MG63 (cell line): ENCODE measurements at regions not wholly inside any gene's neighbourhood (a gene's known extent, or its start where the extent isn't known, plus 50 kb on each side); places are given as distances from the start of the nearest gene placed in this dataset.
"Not testable (repeated sequence)": the region's sequence is repeated elsewhere in the genome, so short reads cannot be mapped to it uniquely, and the experiment has no call there.

ENCODE experiments used
- DNase-seq: peaks from one replicate; pipeline ENCODE4 v3.0.0-alpha.2; 2020
- H3K27me3 ChIP-seq: fragments of 250-450 bp; sonication (Bioruptor Pico); 2 replicates; pipeline ENCODE4 v1.5.1; 2020; ENCODE audit warnings: mild to moderate bottlenecking, moderate library complexity
- H3K36me3 ChIP-seq: fragments of 250-450 bp; sonication (Bioruptor Pico); 2 replicates; pipeline ENCODE4 v1.5.1; 2020; ENCODE audit warnings: mild to moderate bottlenecking, moderate library complexity
- H3K4me3 ChIP-seq: fragments of 250-450 bp; sonication (Bioruptor Pico); 2 replicates; pipeline ENCODE4 v1.5.1; 2020; ENCODE audit warnings: mild to moderate bottlenecking, moderate library complexity
- H3K9me3 ChIP-seq: fragments of 250-450 bp; sonication (Bioruptor Pico); 2 replicates; pipeline ENCODE4 v1.5.1; 2020; ENCODE audit warnings: mild to moderate bottlenecking, moderate library complexity

DNA sequence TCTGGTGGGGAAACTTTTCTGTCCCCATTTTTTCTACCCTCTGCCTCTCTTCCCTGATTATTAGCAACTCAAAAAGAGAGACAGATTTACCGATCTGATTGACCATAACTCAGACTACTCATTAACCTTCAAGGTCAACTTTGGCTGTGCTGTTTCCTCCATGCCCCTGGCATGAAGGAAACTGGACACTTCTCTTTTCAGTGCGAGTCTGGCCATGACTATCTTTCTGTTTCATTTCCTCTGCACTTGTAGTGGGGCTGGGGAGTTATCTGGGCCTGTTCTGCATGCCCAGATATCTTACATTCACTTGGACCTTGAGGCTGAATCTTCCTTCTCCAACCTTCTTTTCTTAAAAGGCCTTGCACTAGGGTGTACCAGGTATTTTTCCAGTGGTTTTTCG is 76.9 kb upstream of the SLCO2A1 start:
- H3K4me3 ChIP-seq: no peak overlapping the region
- no peak for DNase-seq
- peaks cover 12% of the 10 kb centered on the region; the same call in 1 of the 2 replicates for H3K9me3 ChIP-seq
- no peaks in the 10 kb centered on the region for H3K27me3 ChIP-seq
- no peaks in the 10 kb centered on the region for H3K36me3 ChIP-seq

DNA sequence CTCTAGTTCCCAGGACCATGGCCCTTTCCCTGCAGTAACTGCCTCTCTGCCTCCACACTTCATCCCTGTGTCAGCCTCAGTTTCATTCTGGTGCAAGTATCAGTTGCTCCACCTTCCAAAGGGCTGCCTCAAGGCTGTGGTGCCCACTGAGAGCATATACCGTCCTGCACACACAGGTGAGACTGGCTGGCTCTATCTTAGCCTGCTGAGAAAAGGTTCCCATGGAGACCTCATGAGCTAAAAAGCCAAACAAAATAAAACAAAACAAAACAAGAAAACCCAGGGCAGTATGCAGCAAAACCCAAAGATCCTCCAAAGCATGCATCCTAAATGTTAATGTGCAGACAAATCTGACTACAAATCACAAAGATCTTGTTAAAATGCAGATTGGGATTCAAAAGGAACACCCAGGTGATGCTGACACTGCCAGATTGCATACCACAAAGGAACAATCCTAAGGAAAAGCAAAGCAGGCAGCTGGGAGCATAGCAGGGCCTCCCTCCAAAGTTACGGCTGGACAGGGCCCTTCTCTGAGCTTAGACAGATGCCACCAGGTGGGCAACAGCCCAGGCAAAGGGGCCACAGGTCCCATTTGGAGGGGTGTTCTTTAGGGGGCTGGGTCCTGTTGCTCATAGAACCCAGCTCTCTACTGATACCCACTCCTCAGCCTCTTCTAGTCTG is 76.3 kb upstream of the SLCO2A1 start:
- no peaks in the 10 kb centered on the region for H3K27me3 ChIP-seq
- DNase-seq: no peak

DNA sequence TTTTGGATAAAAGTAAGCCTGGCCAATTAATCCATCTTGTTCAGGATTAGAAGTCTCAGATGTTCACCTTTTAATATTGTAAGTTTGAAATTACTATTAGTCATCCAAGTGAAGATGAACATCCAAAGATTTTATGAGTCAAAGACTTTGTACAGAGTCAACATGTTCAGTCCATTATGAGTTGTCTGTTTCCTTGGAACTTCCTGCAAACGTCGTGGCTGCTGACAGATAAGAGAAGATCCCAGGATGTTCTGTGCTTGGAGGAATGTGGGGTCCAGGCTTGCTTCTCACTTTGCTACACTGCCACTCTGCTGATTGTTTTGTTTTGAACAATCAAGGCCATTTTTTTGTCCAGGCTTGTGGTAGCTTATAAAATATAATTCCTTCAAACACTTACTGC is 74.3 kb upstream of the SLCO2A1 start:
- H3K4me3 ChIP-seq: no peak overlapping the region

More for the DNA sequence above, 76.3 kb upstream of the SLCO2A1 start:
- no peaks in the 10 kb centered on the region for H3K36me3 ChIP-seq
- no peak overlapping the region for H3K4me3 ChIP-seq
- H3K9me3 ChIP-seq: peaks cover 14% of the 10 kb centered on the region

DNA sequence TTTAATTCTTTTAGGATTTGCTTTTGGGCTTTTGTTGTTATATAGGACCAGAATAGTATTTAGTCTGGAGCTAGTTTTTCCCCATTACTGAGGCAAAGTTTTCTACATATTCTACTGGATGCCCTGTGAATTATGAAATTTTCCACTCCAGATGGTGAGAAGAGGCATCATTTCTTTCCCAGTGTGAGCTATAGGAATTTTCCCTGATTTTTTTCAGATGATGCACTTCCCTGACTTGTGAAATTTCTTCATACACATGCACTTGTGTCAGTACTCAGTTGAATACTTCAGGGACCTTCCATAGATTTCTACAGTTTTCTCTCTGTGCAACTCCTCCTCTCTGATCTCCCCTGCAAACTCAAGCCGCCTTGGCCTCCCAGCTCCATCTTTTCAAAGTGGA is 73.7 kb upstream of the SLCO2A1 start:
- Histone ChIP-seq H3K36me3 (no peaks in the 10 kb centered on the region), H3K4me3 (no peak overlapping the region), H3K27me3 (no peaks in the 10 kb centered on the region), H3K9me3 (peaks cover 29% of the 10 kb centered on the region)
- DNase-seq: no peak

More for the DNA sequence above, 74.3 kb upstream of the SLCO2A1 start:
- Histone ChIP-seq H3K9me3 (peaks cover 23% of the 10 kb centered on the region), H3K27me3 (no peaks in the 10 kb centered on the region), H3K36me3 (no peaks in the 10 kb centered on the region)
- DNase-seq: no peak

DNA sequence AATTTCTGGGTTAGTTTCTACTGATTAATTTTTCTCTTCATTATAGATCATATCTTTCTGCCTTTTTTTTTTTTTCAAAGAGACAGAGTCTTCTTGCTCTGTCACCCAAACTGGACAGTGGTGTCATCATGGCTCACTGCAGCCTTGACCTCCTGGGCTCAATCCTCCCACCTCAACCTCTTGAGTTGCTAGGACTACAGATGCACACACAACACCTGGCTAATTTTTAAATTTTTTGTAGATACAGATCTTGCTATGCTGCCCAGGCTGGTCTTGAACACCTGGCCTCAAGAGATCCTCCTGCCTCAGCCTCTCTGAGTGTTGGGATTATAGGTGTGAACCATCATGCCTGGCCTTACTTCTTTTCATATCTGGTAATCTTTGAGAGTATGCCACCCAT is 73.3 kb upstream of the SLCO2A1 start:
- Histone ChIP-seq H3K27me3 (no peaks in the 10 kb centered on the region), H3K9me3 (peaks cover 33% of the 10 kb centered on the region), H3K4me3 (no peak overlapping the region), H3K36me3 (no peaks in the 10 kb centered on the region)
- DNase-seq: no peak

DNA sequence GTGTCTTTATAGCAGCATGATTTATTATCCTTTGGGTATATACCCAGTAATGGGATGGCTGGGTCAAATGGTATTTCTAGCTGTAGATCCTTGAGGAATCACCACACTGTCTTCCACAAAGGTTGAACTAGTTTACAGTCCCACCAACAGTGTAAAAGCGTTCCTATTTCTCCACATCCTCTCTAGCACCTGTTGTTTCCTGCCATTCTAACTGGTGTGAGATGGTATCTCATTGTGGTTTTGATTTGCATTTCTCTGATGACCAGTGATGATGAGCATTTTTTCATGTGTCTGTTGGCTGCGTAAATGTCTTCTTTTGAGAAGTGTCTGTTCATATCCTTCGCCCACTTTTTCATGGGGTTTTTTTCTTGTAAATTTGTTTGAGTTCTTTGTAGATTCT is 66.5 kb upstream of the SLCO2A1 start:
- not testable (repeated sequence) for H3K4me3 ChIP-seq, H3K36me3 ChIP-seq, DNase-seq

DNA sequence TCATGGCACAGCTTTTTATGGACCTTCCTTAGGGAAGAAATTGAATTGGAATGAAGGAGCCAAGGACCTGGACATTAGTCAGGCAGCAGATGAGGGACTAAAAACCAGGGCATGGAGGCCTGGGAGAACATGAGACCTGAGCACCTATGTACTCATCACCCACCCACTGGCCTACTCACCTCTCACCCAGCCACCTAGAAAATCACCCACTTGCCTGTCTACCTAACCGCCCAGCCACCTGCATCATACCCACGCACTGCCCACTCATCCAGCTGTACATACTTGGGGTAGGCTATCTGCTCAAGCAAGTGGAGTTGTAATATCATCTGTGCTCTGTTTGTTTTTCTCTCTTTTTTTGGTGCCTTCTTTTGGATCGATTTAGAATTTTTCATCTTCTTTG is 65.3 kb upstream of the SLCO2A1 start:
- Histone ChIP-seq H3K36me3 (no peaks in the 10 kb centered on the region), H3K27me3 (no peaks in the 10 kb centered on the region), H3K4me3 (no peak overlapping the region), H3K9me3 (peaks cover 32% of the 10 kb centered on the region)
- DNase-seq: no peak

More for the DNA sequence above, 66.5 kb upstream of the SLCO2A1 start:
- H3K9me3 ChIP-seq: peaks cover 41% of the 10 kb centered on the region
- not testable (repeated sequence) for H3K27me3 ChIP-seq

DNA sequence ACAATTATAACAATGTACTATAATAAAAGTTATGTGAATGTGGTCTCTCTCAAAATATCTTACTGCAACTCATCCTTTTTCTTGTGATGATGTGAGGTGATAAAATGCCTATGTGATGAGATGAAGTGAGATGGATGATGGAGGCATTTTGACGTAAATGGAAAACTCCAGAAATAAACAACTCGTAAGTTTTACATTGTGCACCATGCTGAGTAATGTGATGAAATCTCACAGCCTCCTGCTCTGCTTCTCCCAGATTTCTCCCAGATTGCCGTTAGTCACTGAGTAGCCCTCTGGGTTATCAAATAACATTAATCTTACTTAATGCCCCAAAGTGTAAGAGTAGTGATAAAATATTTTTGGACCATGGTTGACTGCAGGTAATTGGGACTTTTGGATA is 64.8 kb upstream of the SLCO2A1 start:
- no peaks in the 10 kb centered on the region for H3K27me3 ChIP-seq
- H3K4me3 ChIP-seq: no peak overlapping the region
- peaks cover 32% of the 10 kb centered on the region for H3K9me3 ChIP-seq
- H3K36me3 ChIP-seq: no peaks in the 10 kb centered on the region
- DNase-seq: no peak

DNA sequence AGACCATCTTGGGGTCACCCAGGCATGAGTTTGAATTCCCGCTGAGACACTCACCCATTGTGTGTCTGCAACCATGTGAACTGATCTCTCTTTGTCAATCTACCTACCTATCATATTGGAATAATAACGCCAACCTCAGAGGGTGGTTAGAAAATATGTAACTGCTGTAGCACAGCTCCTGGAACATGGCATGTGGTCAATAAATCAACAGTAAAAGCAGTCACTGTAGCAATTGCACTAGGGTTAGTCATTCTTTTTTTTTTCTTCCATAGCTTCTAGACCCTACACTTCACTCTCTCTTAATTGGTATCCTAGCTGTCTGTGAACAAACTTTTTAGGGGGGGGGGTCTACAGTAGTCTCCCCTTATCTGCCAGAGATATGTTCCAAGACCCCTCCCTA is 64.2 kb upstream of the SLCO2A1 start:
- no peak for DNase-seq
- H3K36me3 ChIP-seq: no peaks in the 10 kb centered on the region
- H3K4me3 ChIP-seq: no peak overlapping the region
- H3K27me3 ChIP-seq: no peaks in the 10 kb centered on the region
- peaks cover 29% of the 10 kb centered on the region for H3K9me3 ChIP-seq

DNA sequence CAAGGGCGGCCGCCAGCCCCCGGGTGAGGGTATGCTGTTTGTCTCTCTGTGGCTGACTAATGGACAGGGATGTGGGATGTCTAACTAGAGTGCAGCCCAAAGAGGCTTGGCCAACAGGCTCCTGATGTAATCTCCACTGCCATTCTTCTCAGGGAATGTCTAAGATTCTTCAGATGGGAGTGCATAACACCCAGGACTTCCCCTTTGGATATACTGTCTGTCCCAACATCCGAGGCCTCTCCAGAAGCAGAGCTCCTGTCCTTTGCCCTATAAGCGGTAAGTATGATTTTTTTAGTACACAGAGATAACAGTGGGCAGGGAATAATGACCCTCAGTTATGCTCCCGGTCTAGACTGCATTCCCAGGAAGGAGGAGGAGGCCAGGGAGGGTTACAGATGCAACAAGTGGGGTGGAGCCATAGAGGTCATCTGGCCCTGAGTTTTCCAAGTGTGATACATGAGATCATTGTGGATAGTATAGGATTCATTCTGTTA is 62.5 kb upstream of the SLCO2A1 start:
- H3K9me3 ChIP-seq: peaks cover 19% of the 10 kb centered on the region
- DNase-seq: peak; percentile 45
- no peak overlapping the region for H3K4me3 ChIP-seq
- H3K27me3 ChIP-seq: no peaks in the 10 kb centered on the region
- H3K36me3 ChIP-seq: no peaks in the 10 kb centered on the region

DNA sequence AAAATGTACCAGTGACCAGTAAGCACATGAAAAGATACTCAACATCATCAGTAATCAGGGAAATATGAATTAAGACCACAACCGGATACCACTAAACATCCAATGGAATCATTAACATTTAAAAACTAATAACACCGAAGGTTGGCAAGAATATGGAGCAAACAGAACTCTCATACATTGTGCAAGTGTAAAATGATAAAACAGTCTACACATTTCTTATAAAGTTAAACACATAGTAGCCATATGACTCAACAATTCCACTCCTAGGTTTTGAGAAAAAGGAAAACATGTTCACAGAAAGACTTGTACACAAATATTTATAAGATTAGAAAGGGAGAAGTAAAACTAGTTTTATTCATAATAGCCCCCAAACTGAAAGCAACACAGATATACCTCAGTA is 60.3 kb upstream of the SLCO2A1 start:
- no peak overlapping the region for H3K4me3 ChIP-seq
- DNase-seq: no peak
- H3K27me3 ChIP-seq: no peaks in the 10 kb centered on the region
- H3K36me3 ChIP-seq: no peaks in the 10 kb centered on the region
- H3K9me3 ChIP-seq: peaks cover 5% of the 10 kb centered on the region

DNA sequence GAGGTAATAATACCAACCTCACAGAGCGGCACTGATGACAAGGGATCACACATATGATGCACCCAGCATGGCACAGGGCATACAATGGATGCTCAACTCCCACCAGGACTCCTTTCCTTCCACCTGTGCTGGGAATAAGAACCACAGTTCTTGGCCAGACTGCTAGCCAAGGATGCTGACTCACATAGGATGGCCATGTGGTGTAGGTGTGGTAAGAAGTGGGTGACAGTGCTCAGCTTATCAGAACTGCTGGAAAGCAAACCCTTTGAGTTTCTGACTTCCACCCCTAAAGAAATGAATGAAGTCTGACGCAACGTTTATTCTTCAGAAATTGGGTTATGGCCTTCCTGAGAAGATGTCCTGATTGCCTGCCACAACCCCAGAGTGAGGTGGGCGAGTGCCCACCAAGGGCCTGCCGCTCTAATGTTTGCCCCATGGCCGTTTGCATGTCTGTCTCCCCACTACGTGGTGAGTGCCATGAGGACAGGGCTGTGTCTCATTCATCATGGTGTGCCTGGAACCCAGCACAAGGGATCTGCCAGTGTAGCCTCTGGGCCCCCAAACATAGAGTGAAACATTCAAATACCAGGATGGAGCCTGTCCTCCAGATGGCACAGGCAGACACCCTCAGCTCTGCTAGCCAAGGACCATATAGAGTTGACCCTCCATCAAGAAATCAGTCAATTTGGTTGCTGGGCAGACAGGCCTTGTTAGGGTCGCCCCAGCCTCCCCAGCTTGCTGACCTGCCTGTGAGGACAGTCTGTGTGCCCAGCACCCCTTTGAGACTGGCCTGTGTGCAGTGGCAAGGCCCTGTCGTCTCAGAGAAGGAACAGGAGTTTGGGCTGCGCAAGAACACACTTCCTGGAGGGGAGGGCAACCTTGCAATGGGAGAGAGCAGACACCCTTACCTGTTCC is 57.6 kb upstream of the SLCO2A1 start:
- H3K4me3 ChIP-seq: no peak overlapping the region
- peaks cover 5% of the 10 kb centered on the region for H3K9me3 ChIP-seq
- H3K36me3 ChIP-seq: no peaks in the 10 kb centered on the region
- DNase-seq: no peak
- no peaks in the 10 kb centered on the region for H3K27me3 ChIP-seq

DNA sequence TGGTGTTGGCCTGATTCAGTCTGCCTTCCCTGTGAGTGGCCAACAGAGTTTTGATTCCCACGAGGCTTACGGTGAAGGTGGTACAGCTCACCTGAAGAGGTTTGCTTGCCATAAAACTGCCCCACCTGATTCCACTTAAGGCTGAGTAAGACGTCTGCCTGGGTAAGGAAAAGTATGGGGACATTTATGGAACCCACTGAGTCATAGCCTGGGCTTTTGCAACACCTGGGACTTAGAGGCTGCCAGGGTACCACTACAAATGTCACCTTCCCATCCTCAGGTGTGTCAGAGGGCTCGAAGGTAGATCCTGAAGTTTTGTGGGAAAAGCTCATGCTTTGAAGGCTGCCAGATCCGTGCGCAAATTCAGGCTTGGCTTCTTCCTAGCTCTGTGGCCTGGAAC is 56.9 kb upstream of the SLCO2A1 start:
- Histone ChIP-seq H3K4me3 (no peak overlapping the region), H3K36me3 (no peaks in the 10 kb centered on the region), H3K27me3 (no peaks in the 10 kb centered on the region), H3K9me3 (peaks cover 5% of the 10 kb centered on the region)
- no peak for DNase-seq

DNA sequence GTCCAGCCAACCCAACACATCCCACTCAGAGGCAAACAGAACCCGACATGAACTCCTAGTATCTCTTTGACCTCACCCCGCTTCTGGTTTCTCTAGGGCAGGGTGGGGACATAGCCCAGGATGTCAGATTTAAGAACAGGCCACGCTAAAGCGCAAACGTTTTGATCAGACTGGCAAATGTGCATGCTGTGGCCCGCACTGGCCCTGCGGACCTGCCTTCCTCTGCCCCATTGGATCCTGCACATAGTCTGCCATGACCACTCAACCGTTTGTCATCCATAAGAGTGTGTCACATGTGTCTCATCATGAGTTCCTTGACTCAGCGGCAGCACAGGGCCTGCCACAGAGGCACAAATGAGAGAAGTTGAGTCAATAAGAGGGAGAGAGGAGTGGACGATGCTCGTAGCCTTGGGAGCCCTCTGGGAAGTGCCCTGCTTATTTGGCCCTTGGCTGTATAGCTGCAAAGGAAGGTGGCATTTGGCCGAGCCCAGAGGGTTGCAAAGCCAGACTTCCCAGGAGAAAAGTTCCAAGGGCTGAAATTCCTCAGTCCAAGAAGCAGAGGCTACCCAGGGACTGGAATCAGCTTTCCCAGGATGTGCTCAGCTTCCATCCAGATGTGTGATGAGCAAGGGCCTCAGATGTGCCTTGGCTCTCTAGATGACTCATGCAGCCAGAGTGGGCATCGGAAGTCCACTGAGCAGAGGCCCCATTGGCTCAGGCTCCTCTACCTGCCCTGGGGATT is 55.5 kb upstream of the SLCO2A1 start:
- Histone ChIP-seq H3K27me3 (no peaks in the 10 kb centered on the region), H3K9me3 (peaks cover 15% of the 10 kb centered on the region), H3K36me3 (no peaks in the 10 kb centered on the region), H3K4me3 (no peak overlapping the region)
- no peak for DNase-seq

DNA sequence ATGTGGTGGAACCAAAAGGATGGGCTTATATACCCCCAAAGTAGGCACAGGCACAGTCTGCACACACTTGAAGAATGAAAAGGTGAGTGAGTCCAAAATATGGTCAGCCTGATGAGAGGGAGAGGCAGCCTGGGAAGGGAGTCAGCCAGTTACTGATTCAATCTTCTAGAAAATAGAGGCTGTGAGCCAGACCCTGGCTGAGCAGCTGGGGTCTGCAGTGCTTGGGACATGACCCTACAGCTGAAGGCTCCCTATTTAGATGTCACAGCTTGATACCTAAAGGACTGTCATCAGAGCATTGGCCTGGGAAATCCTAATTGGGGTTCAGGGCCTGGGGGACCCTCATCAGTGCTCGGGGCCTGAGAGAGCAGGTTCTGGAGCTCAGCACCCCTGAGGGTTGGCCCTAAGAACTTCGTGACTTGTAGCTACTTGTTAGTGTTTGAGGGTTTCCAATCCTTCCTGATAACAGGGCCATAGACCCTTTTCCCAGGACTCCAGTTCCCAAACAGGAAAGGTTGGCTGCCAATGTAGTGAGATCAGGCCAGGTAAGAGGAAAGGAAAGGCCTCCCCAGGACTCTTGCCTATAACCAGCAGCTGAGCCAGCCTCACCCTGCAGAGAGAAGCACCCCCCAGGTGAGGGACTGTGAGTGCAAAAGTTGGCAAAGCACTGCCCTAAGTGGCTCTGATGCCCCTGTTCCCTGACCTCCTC is 54.7 kb upstream of the SLCO2A1 start:
- Histone ChIP-seq H3K4me3 (no peak overlapping the region), H3K27me3 (no peaks in the 10 kb centered on the region), H3K9me3 (peaks cover 20% of the 10 kb centered on the region), H3K36me3 (no peaks in the 10 kb centered on the region)
- no peak for DNase-seq

DNA sequence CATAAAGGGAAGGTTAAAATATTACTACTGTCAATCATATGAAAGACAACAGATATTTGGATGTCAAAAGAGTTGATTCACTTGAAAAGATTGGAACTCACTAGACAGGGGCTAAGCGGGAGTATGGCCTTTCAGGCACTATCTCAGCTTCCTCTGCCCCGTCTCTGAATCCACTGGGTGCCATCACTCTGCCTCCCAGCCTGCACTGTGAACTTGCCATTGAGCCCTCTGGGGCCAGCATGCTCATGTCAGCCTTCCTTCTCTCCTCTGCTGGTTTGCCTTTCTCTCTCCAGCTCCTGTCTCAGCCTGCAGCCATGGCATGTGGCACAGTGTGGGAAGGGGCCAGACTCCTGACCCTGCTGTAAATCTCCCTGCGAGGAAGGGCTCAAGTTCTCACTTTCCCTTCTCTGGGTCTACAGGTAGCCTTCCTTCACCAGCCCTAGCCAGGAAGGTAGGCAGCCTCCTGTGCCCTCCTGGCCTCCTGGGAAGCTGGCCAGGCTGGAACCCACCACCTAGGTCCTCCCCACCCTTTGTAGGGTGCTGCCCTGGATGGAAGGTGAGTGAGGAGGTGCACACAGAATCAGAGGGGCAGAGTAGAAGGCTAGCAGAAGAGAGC is 54.0 kb upstream of the SLCO2A1 start:
- Histone ChIP-seq H3K4me3 (no peak overlapping the region), H3K36me3 (no peaks in the 10 kb centered on the region), H3K9me3 (peaks cover 20% of the 10 kb centered on the region), H3K27me3 (no peaks in the 10 kb centered on the region)
- DNase-seq: no peak
